ENCODE measurements at regions not wholly inside any gene's neighbourhood (a gene's known extent, or its start where the extent isn't known, plus 50 kb on each side); places are given as distances from the start of the nearest gene placed in this dataset.

- DNase-seq: no peak
Measured at GRCh38 chr10:57776688-57777432, 490.8 kb downstream of the IPMK start.

GRCh38 chr10:57775250-57775649 lies 492.4 kb downstream of the IPMK start:
- DNase-seq: no peak

GRCh38 chr10:57769298-57769697 lies 498.4 kb downstream of the IPMK start:
- DNase-seq: no peak

- DNase-seq: no peak
Measured at GRCh38 chr10:57759777-57760176, 507.9 kb downstream of the IPMK start.

DNA sequence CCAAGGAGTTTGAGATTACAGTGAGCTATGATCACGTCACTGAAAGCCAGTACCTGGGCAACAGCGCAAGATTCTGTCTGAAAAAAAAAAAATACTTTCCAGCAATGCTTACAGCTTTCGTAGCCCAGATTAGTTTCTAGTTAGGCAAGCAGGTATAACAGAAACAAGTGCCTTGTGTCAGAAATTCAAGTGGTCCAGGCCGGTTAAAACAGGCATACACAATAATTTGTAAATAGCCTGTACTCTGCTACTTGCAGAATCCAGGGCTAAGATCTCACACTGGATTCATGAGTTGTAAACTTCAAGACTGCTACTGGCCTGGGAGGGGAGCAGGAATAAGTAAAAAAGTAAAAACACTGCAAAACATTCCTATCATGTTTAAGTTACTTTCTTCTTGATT lies 512.9 kb downstream of the IPMK start:
- no peak for DNase-seq

DNA sequence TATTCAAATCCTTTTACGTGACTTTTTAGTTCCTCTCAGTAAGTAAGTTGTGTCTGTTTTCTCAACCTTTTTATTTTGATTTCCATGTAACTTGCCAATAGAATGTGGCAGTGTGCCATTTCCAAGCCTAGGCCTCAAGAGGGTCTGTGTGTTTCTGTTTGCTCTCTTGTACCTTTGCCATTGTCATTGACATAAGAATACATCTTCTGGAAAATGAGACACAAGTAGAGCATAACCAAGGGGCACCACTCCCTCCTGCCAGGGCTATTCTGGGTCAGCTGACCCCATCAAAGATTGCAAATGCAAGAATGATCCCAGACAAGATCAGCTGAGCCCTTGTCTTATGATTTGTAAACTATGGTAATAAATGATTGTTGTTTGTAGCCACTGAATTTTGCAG lies 524.0 kb downstream of the IPMK start:
- DNase-seq: no peak

- no peak for DNase-seq
Measured at GRCh38 chr10:57741751-57742150, 525.9 kb downstream of the IPMK start.

DNA sequence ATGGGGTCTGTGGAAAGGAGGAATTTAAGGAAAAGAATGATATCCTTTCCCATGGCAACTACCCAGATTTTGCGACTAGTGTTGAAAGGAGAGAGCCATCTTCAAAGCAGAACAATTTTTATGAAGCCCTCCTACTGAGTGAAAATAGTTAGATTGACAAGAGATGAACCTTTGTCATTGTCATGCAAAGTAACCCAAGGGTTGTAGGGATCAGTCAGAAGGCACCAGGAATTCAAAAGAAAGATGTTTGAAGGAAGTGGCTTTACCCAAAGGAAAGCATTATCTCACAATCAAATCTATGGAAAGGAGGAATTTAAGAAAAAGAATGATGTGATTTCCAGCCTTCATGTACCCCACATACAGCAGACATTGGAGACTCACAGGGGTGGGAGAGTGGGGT lies 544.4 kb downstream of the IPMK start:
- no peak for DNase-seq

DNA sequence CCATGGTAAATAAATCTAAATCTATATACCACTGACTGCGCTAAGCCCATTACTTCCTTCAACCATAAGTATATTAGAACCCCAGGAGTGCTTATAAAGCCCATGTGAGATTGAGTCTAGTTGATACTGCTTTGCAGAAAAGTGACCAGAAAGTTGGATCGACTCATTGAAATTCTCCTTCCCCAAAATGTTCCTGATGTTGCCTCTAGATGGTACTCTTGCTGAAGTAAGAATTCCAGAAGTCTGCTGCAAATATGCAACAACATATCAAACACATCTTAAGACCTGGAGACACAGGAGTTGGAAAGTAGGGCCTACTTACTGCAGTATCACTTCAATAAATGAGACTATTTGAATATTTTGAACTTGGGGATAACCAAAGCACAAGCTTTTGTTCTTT lies 550.8 kb downstream of the IPMK start:
- no peak for DNase-seq

DNA sequence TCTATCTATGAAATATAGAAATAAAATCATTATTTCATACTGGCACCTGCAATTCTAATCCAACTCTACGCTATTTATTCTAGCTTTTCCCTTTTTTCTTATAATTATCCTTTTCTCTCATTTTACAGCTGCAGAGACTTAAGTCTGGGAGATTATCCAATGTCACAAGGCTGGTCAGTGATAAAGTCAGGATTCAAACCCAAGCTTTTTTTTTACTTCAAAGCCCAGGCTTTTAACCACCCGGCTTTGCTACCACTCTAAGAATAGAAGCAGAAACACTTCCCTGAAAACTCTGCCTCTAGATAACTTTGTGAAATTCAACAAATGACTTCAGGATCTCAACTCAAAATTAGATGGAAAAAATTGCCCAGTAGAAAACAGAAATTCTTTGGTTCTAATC lies 552.5 kb downstream of the IPMK start:
- no peak for DNase-seq

DNA sequence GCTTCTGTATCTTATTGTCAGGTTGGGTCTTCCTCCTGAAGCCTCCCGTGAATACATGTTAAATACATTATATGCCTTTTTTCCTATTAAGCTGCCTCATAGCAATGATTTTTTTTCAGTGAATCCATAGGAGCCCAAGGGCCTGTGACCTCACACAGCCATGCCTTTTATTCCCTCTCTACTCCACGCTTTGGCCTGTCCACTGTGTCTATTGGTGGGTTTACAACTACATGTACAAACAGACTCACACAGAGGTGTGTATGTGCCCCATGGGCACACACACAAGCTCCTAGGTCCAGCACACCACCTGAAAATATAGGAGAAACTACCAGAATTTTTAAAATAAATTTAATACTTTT lies 560.4 kb downstream of the IPMK start:
- DNase-seq: no peak

DNA sequence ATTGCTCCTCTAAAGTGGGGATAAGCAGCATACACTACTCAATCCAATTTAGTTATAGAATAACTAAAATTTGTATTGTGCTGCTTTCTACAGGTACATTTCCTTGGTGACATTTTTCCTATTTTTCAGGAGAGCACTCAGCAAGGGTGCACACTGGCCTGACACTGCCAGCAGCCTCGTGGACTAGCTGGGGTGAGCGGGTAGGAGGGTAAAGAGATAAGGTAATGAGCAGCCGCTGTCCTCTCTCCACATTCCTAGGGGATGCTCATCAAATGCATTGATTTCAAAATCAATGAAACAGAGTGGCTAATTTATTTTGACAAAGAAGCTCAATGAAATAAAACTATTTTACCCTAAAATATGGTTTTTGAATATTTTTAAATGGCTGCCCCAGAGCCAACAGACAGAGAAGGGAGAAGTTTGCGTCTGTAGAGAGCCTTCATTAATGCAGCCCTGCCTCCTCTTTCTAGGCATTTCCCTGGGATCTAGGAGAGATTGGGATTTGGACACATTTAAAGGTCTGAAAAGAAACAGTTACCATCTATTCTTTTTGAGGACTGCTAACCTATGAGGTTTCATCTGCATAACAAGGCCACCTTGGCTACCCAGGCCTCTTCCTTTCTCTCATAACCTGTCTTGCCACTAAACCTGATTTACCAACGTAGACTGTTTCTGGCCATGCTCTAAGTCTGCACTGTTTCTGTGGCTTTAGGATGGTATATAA lies 561.0 kb downstream of the IPMK start:
- DNase-seq: no peak

GRCh38 chr10:57706016-57706415 lies 561.7 kb downstream of the IPMK start:
- DNase-seq: no peak

- no peak for DNase-seq
Measured at GRCh38 chr10:57699944-57700343, 567.8 kb downstream of the IPMK start.

DNA sequence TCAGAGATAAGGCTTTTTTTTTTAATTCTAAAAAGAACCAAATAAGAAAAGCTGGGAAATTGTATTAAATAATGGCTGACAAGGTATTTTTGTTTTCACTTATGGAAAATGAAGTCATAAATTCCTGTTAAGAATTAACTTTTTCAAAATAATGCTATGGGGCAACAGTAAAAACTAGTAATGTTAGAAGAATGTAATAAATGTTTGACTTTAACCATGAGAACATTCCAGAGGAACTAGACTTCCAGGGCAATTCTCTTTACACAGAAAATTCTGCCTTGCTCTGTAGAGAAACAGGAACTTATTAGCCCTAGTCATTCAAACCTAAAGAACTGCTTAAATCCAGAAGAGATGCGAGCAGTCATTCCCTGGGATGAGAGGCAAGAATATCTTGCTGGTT lies 571.1 kb downstream of the IPMK start:
- DNase-seq: no peak

DNA sequence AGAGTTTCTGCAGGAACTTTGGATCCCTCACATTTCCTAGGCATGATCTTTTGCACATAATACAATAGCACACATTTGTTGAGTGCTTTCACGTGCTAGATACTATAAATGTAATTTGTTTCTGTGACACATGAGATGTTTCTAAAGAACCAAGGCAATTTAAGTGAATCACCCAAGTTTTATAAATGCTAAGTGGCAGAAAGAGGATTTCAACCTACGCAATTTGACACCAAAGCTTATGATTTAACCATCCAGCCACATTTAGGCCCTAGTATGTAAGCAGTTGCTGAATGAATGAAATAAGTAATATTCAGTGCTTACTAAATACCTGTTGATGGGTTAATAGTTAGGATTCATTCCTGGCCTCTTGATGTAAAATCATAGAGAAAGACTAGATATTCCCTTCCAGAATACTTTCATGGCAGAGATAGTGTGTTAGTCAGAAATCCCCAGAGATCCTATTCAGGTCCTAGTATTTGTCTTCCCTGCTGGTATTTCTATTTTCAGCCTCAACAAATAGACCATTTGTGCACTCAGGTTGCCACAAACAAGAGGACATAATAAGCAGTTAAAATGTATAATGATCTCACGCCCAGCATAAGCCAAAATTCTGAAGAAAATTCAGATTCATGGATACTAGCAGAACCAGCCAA lies 572.6 kb downstream of the IPMK start:
- no peak for DNase-seq

DNA sequence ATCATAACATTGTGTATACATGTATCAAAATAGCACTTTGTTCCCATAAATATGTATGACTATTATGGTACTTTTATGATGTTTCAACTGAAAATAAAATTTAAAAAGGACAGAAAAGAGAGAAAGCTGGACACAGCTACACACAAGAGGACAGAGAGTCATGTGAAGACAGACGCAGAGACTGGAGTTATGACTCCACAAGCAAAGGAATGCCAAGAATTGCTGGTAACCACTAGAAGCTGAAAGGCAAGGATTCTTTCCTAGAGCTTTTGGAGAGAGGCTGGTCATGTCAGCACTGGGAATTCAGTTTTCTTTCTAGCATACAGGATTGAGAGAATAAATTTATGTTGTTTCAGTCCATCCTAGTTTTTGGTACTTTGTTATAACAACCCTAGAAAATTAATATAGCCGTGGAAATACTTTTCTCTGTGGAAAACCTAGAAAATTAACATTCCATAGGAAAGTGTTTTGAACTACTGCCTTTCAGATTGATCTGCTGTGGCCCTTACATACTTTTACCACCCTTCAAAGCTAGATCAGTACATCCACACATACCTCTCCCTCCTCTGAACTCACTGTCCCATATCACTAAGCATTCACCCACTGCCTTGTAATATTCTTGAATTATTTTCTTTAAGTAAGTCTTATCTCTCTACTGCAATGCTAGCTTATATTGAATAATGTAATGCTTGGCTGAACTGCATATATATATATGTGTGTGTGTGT lies 575.3 kb downstream of the IPMK start:
- no peak for DNase-seq

DNA sequence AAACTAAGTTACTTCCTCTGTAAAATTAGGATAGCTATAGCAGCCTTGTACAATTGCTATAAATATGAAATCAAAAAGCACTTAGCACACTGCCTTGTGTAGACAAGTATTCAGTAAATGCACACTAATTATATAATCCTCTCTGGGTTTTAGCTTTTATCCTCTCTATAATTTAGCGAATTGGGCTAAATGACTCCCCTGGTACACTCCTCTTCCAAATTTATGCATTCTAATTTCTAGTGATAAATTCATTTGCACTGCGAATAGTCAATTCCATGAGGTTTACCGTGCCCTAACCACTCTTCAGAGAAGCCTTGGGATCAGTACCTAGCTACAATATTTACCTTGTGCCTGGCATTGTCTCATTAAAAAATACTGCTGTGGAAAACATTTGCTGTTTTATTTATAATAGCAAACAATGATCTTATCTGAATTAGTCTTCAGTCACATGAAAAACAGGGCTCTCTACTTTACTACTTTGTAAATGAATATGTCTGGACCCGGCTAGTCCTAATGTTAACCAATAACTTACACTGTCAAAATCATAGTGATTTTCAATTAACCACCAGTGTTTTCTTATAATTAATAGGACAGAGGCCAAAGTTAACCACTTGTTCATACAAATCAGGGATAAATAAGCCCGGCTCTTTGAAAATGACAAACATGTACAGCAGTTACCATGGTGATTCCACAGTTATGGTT lies 577.9 kb downstream of the IPMK start:
- no peak for DNase-seq

DNA sequence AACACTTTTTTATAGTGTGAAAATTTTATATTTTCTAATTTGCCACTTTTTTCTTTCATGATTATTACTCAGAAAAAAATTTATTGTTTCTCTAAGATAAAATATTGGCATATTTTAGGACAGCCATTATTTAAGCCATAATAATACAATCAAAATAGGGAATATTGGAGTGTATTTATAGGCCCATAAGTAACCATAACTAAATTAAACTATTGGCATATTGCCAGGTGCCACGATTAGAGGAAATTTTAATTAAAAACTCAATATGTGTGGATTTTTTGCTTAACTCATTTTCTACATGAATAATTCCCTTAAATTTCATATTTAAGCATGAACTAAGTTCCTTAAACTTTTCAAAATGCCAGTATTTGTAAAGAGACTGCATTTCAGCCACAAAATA lies 587.8 kb downstream of the IPMK start:
- DNase-seq: no peak

GRCh38 chr10:57675125-57675524 lies 592.6 kb downstream of the IPMK start:
- no peak for DNase-seq

GRCh38 chr10:57673446-57673960 lies 594.2 kb downstream of the IPMK start:
- DNase-seq: no peak

DNA sequence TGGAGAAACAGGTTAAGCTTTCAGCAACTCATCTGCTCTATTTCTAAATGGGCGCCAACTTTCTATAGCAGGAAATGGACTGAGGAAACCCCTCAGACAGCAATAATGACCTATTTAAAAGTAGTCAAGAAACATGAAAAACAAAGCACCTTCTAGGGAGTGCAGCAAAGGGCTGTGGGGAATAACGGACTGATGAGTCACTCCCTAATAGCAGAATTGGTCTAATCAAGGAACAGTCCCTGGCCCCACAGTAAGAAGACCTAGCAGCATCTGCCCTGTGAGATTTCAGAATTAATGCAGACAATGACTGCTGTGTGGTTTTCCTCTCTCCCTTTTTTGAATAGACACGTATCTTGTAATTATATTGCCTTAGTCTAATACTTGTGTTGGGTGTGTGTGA lies 602.9 kb downstream of the IPMK start:
- DNase-seq: no peak

GRCh38 chr10:57663401-57663800 lies 604.3 kb downstream of the IPMK start:
- DNase-seq: no peak
